LNCaP clone FGC (cell line): ENCODE measurements at regions not wholly inside any gene's neighbourhood (a gene's known extent, or its start where the extent isn't known, plus 50 kb on each side); places are given as distances from the start of the nearest gene placed in this dataset.

Source experiments
- DNase-seq: peaks from one replicate; pipeline ENCODE4 v3.0.0-alpha.2; 2011; ENCODE audit warnings: low read depth
- H3K4me3 ChIP-seq: 2 replicates; pipeline ENCODE4 v1.5.1; 2011; ENCODE audit warnings: mild to moderate bottlenecking, low read depth, low read length, control low read depth
- CTCF ChIP-seq: IDR thresholded peaks from 2 replicates; pipeline ENCODE4 v1.5.1; 2012; ENCODE audit warnings: mild to moderate bottlenecking; ENCODE audit not compliant: control insufficient read depth, insufficient read depth; ENCODE audit errors: extremely low read depth

DNA sequence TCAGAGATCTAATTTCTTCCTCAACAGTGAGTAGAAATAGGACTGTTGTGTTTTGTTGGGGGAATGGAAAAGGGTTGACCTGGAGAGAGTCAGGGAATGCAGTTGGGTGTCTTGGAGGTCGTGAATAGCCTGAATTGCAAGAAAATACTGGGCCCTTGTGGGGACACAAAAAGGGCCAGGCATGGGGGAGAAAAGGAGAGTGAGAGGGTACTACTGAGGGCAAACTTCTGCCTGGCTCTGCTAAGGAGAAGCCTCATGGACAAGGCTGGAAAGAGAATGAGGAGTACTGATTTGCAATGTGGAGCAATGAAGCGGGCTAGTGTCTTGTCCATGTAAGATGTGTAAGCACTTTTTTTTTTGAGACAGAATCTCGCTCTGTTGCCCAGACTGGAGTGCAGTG is 96.2 kb upstream of the IRF2BP2 start:
- DNase-seq = no peak
- H3K4me3 ChIP-seq = no peak overlapping the region
- no peak for TF ChIP-seq CTCF

DNA sequence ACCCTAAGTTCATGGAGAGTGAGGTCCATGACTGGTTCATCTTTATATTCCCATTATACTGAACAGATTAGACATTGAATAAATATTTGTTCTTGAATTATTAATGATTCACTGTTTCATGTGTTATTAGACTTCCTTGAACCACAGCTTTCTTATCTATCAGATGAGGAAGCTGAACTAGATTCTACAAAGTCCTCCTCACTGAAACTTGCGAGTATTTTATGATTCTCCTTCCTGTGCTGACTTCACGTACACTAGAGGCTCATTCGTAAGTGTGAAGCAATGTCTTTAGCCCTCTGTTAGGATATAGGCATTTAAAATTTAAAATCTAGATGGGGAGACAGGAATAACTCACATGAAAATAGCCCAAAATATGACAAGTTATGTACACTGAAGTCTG is 95.6 kb upstream of the IRF2BP2 start:
- no peak for DNase-seq
- TF ChIP-seq CTCF = no peak
- no peak overlapping the region for H3K4me3 ChIP-seq

- no peak for DNase-seq
- no peak overlapping the region for H3K4me3 ChIP-seq
- no peak for TF ChIP-seq CTCF
These were observed 94.3 kb upstream of the IRF2BP2 start for GRCh38 chr1:234704106-234704887.

- H3K4me3 ChIP-seq = no peak overlapping the region
- no peak for TF ChIP-seq CTCF
- no peak for DNase-seq
These were observed 92.5 kb upstream of the IRF2BP2 start for GRCh38 chr1:234702342-234703000.

- DNase-seq = no peak
- no peak overlapping the region for H3K4me3 ChIP-seq
- TF ChIP-seq CTCF = no peak
These were observed 91.9 kb upstream of the IRF2BP2 start for GRCh38 chr1:234701737-234702341.

DNA sequence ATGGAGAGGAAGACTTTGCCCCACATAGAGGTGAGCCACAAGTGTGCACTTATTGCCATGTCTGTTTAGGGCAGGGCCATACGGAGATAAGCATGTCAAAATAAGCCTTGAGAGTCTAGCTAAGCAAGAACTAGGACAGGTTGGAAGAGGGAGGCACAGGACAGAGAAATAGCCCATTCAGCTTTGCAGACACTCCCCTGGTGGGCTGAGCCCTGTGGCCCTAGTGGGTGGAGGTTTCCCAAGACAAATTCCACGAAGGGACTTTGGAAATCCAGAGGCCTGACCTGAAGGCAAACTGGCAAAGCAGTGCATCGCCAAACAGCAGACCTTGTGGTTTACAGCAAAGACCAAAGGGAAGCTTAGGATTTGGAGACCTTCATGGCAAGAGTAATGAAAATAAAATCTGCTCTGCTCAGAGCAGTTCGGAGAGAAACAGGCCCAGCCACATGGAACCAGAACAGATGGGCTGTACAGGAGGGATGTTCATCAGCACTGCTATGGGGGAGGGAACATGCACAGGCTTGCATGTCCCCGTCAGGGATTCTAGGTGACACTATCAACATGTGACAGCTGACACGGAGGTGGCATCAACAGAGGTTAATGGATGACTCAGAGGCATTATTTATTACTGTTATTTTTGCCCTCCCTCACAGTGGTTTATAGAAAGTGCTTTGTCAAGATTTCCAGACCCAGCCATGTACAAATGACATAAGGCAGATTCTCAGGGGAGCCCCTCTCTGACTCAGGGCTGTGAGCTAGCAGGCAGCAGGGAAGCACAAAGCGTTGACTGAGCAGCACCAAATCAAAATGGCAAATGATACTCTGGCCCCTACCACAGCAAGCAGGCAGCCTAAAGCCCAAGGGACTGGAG is 90.1 kb upstream of the IRF2BP2 start:
- DNase-seq = no peak
- TF ChIP-seq CTCF = no peak
- H3K4me3 ChIP-seq = no peak overlapping the region
